GM13976 (cell line): ENCODE measurements at regions not wholly inside any gene's neighbourhood (a gene's known extent, or its start where the extent isn't known, plus 50 kb on each side); places are given as distances from the start of the nearest gene placed in this dataset.
"Not testable (repeated sequence)": the region's sequence is repeated elsewhere in the genome, so short reads cannot be mapped to it uniquely, and the experiment has no call there.

Experiments
- DNase-seq: peaks from one replicate; pipeline ENCODE4 v3.0.0; 2012; ENCODE audit warnings: low spot score
- CTCF ChIP-seq: IDR thresholded peaks from 2 replicates; pipeline ENCODE4 v1.5.1; 2012; ENCODE audit warnings: borderline replicate concordance, mild to moderate bottlenecking; ENCODE audit not compliant: insufficient read depth; ENCODE audit errors: extremely low read depth, missing control alignments, control extremely low read depth
- in situ Hi-C: fragments of 300-500 bp; cut with MboI; formaldehyde crosslinking; loops from one replicate; pipeline ENCODE4 v1.12.0; 2022; ENCODE audit warnings: low sequenced_read_pairs, mixed read lengths, inconsistent platforms; ENCODE audit not compliant: unreplicated experiment

GRCh38 chr3:87694678-87695077 lies 364.1 kb downstream of the CGGBP1 start:
- no peak for DNase-seq
- in situ Hi-C loops: no loop called here
- TF ChIP-seq CTCF: no peak

GRCh38 chr3:87691109-87691508 lies 367.7 kb downstream of the CGGBP1 start:
- no peak for TF ChIP-seq CTCF
- DNase-seq: no peak
- in situ Hi-C loops: no loop called here

GRCh38 chr3:87678984-87679660 lies 379.7 kb downstream of the CGGBP1 start:
- in situ Hi-C loops, DNase-seq: not testable (repeated sequence)

- in situ Hi-C loops: no loop called here
- DNase-seq: peak; percentile 20
- no peak for TF ChIP-seq CTCF
Measured at GRCh38 chr3:87674397-87675161, 384.2 kb downstream of the CGGBP1 start.

GRCh38 chr3:87673132-87673531 lies 385.7 kb downstream of the CGGBP1 start:
- no peak for DNase-seq
- in situ Hi-C loops: no loop called here
- TF ChIP-seq CTCF: no peak

GRCh38 chr3:87654184-87654583 lies 377.8 kb upstream of the POU1F1 start:
- DNase-seq: no peak
- in situ Hi-C loops: no loop called here
- no peak for TF ChIP-seq CTCF

GRCh38 chr3:87653138-87653537 lies 376.8 kb upstream of the POU1F1 start:
- in situ Hi-C loops, DNase-seq: not testable (repeated sequence)
